ENCODE measurements at regions not wholly inside any gene's neighbourhood (a gene's known extent, or its start where the extent isn't known, plus 50 kb on each side); places are given as distances from the start of the nearest gene placed in this dataset.
A peak's percentile ranks its signal among the peaks of the same experiment; 100 is the strongest.
"Not testable (repeated sequence)": the region's sequence is repeated elsewhere in the genome, so short reads cannot be mapped to it uniquely, and the experiment has no call there.

DNA sequence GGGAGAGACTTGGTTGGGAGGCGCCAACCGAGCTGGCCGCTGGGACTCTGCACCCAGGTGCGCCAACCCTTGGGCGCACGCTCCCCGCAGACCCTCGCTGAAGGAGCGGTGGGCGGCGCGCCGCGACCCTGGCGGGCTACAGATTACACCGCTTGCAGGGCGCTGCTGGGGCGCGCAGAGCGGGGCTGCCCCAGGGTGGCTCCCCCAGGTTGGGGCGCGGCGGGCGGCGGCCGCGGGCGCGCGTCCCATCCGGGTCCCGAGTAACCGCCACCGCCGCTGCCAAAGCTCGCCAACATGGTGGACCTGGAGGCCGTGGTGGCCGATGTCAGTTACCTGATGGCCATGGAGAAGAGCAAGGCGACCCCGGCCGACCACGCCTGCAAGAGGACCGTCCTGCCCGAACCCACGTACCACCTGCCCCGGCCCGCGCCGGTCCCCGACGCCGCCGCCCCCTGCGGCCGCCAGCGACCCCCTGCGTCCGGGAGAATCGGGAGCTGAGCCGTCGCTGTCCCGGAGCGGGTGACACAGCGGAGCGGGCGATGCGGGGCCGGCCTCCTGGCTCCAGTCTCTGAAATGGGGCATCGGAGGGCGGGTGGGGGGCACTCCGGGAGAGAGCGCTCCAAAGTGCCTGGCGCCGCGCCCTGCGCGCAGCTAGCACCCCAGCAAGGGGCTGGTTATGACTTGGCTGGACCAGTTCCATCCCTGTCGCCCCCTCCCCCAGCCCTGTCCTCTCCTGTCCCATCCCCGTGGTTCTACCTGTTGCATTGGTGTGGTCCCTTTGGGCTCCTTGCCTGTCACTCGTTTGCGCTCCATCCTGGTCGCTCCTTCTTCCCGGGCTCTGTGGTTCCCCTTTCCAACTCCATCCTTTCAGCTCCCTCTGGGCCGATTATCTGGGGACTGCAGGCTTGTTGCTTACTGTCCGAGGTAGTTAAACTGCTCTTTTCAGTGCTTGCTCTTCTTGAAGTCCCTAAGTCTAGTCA, 143.3 kb upstream of the GRK3 start:
- no peak for FAIRE-seq

- FAIRE-seq, result not testable (repeated sequence)
Measured at GRCh38 chr22:25426530-25427308, 137.8 kb upstream of the GRK3 start.

DNA sequence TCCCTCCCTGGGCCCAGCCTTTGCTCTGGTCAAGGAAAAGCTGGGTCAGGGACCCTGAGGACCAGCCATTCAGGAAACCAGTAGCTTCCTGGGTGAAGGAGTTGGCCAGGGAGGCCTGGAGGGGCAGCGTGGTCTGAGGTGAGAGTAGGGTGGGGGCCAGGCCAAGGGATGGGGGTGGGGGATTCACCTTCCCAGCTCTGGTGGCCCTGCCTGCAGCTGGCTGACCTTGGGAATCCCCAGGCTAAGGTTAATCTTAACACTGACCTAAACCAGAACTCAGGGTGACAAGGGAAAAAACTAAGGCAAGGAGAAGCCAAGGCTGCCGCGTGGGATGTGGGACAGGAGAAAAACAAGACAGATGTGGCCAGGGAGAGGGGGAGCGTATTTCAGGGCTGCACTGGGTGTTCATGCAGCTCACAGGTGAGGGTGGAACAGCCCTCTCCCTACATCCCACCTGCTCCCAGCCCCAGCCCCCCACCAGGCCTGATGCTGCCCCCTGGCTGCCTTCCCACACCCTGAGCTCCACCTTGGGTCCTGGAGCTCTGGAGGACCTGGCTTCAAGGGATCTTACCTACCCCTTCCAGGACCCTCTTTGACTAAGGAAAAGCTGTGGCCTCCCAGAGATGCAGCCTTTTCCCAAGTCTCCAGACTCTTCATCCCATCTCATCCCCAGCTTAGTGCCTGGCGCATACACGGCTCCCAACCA, 132.7 kb upstream of the GRK3 start:
- not testable (repeated sequence) for FAIRE-seq

GRCh38 chr22:25433381-25433970, 131.0 kb upstream of the GRK3 start:
- FAIRE-seq, result not testable (repeated sequence)

GRCh38 chr22:25437414-25438160, 126.9 kb upstream of the GRK3 start:
- no peak for FAIRE-seq

- FAIRE-seq, result no peak
Measured at GRCh38 chr22:25447067-25447685, 117.3 kb upstream of the GRK3 start.

DNA sequence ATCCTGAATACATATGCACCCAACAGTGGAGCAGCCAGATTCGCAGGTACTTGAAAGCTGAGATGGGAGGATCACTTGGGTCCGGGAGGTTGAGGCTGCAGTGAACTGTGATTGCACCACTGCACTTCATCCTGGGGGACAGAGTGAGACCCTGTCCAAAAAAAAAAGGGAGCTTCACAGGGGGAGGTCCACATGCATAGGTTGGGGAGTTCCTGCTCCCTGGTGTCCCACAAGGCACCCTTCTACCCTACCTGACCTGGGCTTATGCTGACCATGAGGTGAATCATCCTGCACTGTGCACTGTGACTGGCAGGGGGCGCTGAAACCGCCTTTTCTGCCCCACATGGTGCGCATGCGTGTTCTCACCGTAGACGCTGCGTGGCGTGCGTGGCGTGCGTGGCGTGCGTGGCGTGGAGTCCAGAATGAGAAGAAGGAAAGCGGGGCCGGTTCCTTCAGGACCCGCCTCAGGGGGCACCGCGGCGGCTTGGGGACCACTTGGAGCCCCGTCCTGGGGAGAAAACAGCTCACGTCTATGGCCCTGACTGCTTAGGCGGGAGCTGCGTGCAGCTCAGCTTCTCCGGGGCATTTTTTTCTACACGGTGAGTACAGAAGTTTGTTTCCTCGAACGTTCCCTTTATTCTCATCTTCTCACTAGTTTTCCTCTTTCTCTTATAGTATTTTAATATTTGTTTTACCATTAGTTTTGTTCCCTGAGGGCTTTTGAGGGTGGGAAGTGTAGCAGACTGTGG, 116.6 kb upstream of the GRK3 start:
- peak; percentile 26 for FAIRE-seq

- FAIRE-seq, result no peak
Measured at GRCh38 chr22:25448435-25449051, 115.9 kb upstream of the GRK3 start.

- no peak for FAIRE-seq
Measured at GRCh38 chr22:25449781-25450317, 114.6 kb upstream of the GRK3 start.

- no peak for FAIRE-seq
Measured at GRCh38 chr22:25451480-25452114, 112.9 kb upstream of the GRK3 start.

DNA sequence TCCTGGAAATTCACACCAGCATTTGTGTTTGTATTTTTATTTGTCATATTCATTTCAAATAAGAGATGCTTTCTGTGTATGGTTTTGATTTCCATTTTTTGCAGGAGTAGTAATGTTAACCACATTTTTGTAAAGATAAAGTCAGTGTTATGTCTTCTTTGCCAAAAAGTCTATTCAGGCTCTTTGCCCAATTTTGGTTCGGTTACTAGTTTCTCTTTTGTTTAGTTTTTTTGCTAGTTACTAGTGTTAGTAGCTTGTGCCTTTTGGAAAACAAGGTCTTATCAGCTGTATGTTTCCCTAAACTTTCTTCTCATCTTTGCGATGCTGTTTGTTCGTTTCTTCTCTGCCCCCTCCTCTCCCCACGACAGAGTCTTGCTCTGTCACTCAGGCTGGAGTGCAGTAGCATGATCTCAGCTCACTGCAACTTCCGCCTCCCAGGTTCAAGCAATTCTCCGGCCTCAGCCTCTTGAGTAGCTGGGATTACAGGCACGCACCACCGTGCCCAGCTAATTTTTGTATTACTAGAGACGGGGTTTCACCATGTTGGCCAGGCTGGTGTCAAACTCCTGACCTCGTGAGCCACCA, 112.3 kb upstream of the GRK3 start:
- no peak for FAIRE-seq

DNA sequence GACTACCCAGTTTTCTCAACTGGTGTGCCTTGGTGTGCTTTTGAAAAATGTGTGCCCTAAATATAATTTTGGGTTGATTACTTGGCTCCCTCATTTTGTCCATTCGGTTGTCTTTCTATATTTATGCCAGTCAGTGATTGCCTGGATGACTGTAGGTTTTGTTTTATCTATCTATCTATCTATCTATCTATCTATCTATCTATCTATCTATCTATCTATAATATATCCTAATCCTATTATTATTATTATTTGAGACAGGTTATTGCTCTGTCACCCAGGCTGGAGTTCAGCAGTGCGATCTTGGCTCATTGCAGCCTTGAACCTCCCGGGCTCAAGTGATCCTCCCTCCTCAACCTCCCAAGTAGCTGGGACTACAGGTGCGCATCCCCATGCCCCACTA, 111.4 kb upstream of the GRK3 start:
- no peak for FAIRE-seq

DNA sequence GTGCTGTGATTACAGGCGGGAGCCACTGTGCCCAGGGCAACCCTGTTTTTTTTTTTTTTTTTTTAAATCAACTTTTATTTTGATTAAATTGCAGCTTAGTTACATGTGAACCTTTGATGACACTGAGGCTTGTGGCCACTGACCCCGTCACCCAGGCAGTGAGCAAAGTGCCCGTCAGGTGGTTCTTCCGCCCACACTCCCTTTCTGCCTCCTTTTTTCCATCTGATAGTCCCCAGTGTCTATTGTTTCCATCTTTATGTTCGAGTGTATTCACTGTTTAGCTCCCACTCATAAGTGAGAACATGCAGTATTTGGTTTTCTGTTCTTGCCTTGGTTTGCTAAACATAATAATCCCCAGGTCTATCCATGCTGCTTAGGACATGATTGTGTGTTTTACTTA, 110.9 kb upstream of the GRK3 start:
- FAIRE-seq, result no peak

- not testable (repeated sequence) for FAIRE-seq
Measured at GRCh38 chr22:25456300-25457043, 108.0 kb upstream of the GRK3 start.

DNA sequence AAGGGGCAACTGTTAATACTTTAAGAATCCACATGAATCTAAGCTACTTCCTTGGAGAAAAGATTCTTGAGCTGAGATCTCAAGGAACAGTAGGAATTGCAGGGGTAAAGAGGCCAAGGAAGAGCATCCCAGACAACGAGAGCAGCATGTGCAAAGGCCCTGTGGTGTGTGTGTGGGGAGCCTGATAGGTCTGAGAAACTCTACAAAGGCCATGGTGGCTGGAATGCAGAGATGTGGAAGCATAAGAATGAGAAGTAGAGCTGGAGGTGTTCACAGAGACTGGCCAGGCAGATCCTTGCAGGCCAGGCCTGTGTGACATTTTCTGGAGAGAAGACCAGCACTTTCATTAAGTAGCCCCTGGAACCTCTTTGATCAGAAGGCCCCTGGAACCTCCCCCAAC, 105.8 kb upstream of the GRK3 start:
- not testable (repeated sequence) for FAIRE-seq

GRCh38 chr22:25460682-25461081, 103.8 kb upstream of the GRK3 start:
- not testable (repeated sequence) for FAIRE-seq

DNA sequence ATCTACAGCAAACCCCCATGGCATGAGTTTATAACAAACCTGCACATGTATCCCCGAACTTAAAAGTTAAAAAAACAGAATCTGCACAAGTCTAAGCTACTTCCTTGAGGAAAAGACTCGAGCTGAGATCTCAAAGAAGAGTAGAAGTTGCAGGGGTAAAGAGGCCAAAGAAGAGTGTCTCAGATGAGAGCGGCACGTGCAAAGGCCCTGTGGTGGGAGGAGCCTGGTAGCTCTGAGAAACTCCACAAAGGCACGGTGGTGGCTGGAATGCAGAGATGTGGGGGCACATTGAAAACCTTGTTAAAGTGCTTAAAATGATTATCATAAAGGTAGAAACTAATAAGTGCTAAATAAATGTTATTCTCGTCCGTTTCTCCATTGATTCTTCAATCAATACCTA, 103.2 kb upstream of the GRK3 start:
- no peak for FAIRE-seq
